Thyroid gland (tissue), 4 donors: ENCODE measurements at regions not wholly inside any gene's neighbourhood (a gene's known extent, or its start where the extent isn't known, plus 50 kb on each side); places are given as distances from the start of the nearest gene placed in this dataset.

Experiments used
- CTCF ChIP-seq, 6 experiments: fragments of 200-600 bp in 3 of 6; fragments of 450-650 bp in 3 of 6; sonication (generic) in 3 of 6; IDR thresholded peaks; one replicate each; pipeline ENCODE4 v1.5.1; 2016 to 2019; ENCODE audit warnings: antibody characterized with exemption in 6 of 6, mild to moderate bottlenecking in 2 of 6, inconsistent platforms in 1 of 6, moderate library complexity in 1 of 6
- POLR2A ChIP-seq, 2 donors: fragments of 450-650 bp; IDR thresholded peaks; one replicate each; pipeline ENCODE4 v1.6.1; 2017; ENCODE audit warnings: antibody characterized with exemption in 2 of 2, mild to moderate bottlenecking in 2 of 2, moderate library complexity in 1 of 2

DNA sequence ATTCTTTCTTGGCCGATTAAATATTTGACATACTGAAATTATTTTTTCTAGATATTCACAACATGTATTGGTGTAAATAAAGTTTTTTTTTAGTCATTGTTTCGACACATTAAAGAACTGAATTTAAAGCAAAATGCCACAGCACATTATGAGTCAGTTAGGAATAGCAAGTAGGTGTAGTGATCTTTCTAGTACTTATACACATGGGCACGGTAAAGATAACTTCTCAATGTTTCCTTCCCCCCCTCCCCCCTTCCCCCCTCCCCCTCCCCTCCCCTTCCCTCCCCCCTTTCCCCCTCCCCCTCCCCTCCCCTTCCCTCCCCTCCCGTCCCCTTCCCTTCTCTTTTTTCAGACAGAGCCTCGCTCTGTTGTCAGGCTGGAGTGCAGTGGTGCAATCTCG, 1269.9 kb downstream of the ADGRL3 start:
- no peak for TF ChIP-seq CTCF (IDR thresholded peaks at IDR 0.05)
- no peak for TF ChIP-seq POLR2A (IDR thresholded peaks at IDR 0.05)
